Astrocyte of the cerebellum (primary cell): ENCODE measurements at regions not wholly inside any gene's neighbourhood (a gene's known extent, or its start where the extent isn't known, plus 50 kb on each side); places are given as distances from the start of the nearest gene placed in this dataset.

Experiments
- DNase-seq: peaks from one replicate; pipeline ENCODE4 v3.0.0-alpha.2; 2011; ENCODE audit warnings: low read depth
- H3K4me3 ChIP-seq: 2 replicates; pipeline ENCODE4 v1.5.1; 2011; ENCODE audit warnings: mild to moderate bottlenecking, low read depth, low read length, moderate library complexity
- CTCF ChIP-seq: IDR thresholded peaks from 2 replicates; pipeline ENCODE4 v1.5.1; 2012; ENCODE audit warnings: low read length, low read depth, moderate library complexity, mild to moderate bottlenecking; ENCODE audit errors: missing control alignments
- in situ Hi-C: cut with HindIII; loops from 2 replicates; pipeline ENCODE4 v1.10.0; 2017; ENCODE audit warnings: low sequenced_read_pairs

DNA sequence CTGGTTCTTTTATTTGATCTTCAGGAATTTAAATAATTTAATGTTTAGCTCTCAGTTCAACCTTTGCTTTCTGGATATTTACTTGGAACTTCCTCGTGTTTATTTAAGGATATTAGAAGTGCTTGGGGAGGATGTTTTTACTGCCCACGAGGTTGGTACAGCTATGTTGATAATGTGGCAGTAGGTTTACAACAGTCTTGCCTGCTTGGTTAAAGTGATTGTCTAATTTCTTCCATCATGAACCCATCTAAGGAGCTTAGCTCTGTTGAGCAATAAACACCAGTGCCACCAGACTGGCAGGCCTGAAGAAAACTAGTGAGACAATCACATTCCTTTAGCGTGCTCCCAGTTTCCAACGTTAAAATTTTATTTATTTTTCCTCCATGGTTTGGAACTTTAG lies 94.5 kb downstream of the ICOS start:
- no peak overlapping the region for H3K4me3 ChIP-seq
- DNase-seq, result no peak
- in situ Hi-C loops, result no loop called here
- TF ChIP-seq CTCF, result no peak

- in situ Hi-C loops, result no loop called here
- no peak overlapping the region for H3K4me3 ChIP-seq
Measured at GRCh38 chr2:204032301-204032700, 95.7 kb downstream of the ICOS start.

GRCh38 chr2:204033611-204034495 lies 97.3 kb downstream of the ICOS start:
- TF ChIP-seq CTCF, result no peak
- no peak for DNase-seq
- in situ Hi-C loops, result no loop called here
- no peak overlapping the region for H3K4me3 ChIP-seq

More at GRCh38 chr2:204032301-204032700, 95.7 kb downstream of the ICOS start:
- no peak for TF ChIP-seq CTCF
- no peak for DNase-seq

GRCh38 chr2:204036706-204037105 lies 100.1 kb downstream of the ICOS start:
- H3K4me3 ChIP-seq, result no peak overlapping the region
- in situ Hi-C loops, result no loop called here
- DNase-seq, result no peak
- TF ChIP-seq CTCF, result no peak

GRCh38 chr2:204037286-204037685 lies 100.7 kb downstream of the ICOS start:
- TF ChIP-seq CTCF, result no peak
- in situ Hi-C loops, result no loop called here
- H3K4me3 ChIP-seq, result no peak overlapping the region
- no peak for DNase-seq

- TF ChIP-seq CTCF, result no peak
- H3K4me3 ChIP-seq, result no peak overlapping the region
- in situ Hi-C loops, result no loop called here
- no peak for DNase-seq
Measured at GRCh38 chr2:204039298-204039838, 102.8 kb downstream of the ICOS start.
